Activated gamma-delta T cell treated with anti-CD3 and anti-CD28 coated beads, Interleukin-2, amount 50 U/mL, for 16 hours (primary cell): ENCODE measurements at regions not wholly inside any gene's neighbourhood (a gene's known extent, or its start where the extent isn't known, plus 50 kb on each side); places are given as distances from the start of the nearest gene placed in this dataset.
"Not testable (repeated sequence)": the region's sequence is repeated elsewhere in the genome, so short reads cannot be mapped to it uniquely, and the experiment has no call there.

Source experiments
- DNase-seq: peaks from one replicate; pipeline ENCODE4 v3.0.0-alpha.2; 2020; ENCODE audit warnings: low read depth

DNA sequence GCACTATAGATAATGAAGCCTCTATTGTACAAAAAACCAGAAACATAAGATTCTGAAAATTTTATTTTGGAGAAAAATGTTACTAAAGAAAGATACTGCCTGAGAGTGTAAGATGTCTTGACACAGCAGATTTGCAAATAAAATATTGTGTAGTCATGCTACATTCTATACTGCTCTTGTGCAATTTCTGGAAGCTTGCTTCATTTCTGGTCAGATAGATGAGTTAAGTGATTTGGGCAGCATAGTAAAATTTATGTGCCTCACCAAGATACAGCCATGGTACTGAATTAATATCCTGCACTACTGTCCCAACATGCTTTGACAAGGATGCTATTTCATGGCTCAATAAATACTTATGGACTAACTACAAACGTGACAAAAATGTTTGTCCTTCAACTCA, 55.1 kb upstream of the STARD13 start:
- DNase-seq, result no peak

DNA sequence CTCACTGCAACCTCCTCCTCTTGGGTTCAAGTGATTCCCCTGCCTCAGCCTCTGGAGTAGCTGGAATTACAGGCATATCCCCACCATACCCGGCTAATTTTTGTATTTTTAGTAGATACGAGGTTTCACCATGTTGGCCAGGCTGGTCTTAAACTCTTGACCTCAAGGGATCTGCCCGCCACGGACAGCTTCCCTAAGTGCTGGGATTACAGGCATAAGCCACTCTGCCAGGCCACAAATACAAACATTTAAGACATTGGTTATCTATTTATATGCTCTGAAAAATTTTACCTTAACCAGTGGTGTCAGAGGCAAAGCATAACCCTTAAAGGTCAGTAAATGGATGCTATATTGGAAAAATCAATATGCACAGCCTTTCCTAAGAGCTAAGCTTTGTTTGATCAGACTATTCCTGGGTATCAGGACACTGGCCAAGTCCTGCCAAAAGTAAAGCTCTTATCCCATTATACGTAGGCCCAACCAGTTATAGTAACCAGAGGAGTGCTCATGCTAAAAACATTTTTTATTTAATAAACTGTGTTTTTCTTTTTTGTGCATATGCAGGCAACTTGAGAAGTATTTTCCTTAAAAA, 56.4 kb upstream of the STARD13 start:
- no peak for DNase-seq

DNA sequence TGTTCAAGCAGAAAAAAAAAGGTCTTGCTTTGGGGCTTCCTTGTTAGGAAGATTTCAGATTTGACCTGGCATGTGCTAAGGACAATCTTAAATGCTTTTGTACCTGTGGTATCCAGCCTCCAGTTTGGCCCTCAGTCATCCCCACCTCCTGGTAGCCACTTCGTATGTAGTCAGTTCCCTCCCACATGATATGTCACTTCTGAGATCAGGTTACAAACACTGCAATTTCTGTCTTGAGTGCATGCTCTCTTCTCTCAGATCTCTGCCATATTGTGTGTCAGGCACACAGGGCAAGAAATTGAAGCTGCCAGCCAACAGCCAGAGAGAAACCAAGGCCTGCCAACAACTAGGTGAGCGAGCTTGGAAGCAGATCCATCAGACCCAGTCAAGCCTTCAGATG, 60.3 kb upstream of the STARD13 start:
- no peak for DNase-seq

DNA sequence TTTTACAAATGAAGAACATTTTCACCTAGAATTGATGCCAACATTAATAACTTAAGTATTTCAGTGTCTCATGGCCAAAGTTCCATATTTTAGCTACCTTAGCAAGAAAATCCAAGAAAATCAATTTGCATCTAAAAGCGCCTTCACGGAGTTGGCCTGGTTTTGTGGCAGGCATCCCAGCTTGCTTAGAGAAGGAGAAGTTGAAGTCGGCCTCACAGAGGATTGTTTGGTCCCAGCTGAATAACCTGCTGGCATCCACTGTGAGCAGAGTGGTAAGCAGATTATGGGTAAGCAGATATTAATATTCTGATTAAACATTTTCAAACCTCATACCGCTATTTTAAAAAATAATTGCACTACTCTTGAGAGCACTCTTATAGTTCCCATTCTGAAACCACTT, 62.3 kb upstream of the STARD13 start:
- no peak for DNase-seq

DNA sequence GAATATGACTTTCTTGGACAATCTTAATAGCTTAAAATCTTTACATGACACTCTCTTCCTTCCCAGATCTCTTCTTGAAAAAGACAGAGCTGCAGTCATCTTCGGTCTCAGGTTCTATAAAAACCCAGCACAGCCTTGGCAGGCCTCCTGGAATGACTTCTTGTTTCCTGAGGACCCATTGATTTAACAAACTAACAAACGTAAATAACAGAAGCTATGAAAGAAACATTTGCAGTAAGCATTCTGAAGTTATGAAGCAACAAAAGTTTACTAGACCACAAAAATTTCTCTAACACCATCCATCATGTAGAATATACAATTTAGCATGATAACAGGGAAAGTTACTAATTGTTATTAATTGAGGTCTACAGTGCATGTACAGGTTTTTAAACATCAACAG, 62.8 kb upstream of the STARD13 start:
- no peak for DNase-seq

DNA sequence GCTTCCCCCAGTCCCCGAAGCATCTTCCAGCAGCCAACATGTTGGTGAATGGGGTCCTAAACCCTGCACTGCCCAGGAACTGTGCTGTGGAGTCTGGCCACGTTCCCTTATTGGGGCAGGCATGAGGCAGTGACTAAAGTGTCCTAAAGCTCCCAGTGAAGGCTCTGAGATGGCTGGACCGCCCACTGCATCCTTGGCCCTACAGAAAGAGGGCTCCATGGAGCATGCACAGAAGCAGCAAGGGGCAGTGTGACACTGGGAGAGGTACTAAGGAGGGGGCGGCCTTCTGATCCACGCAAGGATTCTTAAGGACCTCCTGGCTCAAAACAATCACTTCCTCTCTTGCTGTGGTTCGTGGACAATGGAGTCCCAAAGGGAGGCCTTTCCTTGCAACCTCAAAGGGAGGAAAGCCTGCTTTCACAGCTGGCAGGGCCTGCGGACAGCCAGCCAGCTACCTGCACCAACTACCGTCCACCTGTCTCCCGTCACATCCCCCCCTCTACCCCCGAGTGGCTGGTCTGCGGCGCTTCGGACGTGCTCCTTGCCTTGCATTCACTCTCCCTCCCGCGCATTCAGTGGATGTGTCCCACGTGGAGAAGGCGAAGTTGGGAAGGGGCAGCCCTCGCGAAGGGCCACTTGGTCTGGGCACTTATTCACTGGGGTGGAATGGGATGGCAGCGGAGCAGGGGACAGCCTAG, 63.9 kb upstream of the STARD13 start:
- DNase-seq, result no peak

DNA sequence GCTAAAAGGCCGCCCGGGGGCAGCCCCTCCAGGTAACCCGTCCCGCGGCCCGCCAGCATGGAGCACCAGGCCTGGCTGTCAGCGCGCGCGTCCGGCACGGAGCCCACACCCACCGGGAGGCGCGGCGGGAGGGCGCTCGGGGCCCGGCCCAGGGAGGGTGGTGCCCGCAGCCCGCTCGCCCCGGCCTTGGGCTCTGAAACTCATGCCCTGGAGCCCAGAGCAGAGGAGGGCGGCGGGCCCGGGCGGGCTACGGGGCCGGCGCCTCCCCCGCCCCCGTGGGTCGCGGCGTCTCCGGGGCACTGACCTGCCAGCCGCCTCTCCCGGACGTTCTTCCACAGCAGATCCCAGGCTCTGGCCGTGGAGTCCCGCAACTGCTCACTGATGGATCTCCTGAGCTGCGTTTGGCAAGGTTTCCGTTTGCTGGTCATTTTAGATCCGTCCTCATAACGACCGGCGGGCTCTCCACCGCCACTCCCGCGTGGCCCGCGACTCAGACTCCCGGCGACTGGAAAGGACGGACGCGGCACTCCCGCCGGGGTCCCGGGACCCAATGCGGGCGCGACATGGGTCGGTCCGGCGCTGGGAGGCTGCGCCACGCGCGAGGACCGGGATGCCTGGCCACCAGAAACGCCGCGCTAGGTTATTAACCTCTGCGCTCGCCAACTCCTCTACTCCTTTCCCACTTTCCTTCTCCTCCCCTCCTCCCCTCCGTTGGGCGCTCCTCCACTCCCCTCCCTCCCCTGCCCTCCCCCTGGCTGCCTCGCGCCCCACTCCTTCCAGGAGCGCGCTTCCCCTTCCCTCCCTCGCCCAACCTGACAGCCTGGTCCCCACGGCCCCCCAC, 64.7 kb upstream of the STARD13 start:
- no peak for DNase-seq

DNA sequence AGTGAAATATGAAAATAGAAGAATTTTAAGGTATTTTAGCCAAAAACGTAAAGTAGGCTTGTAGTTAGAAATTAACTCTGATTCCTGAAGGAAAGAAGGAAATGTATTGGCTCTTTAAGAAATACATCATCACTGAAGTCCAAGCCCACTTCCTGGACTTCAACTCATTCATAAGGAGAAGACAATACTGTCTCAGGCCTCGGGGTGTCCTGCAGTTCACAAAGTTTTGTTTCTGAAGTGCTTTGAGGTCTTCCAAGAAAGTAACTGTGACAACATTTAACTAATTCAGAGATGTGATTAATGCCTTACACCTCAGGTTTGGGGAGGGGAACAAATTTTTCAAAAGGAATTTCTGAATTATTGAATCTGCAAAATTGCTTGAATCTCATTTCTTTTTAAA, 65.8 kb upstream of the STARD13 start:
- no peak for DNase-seq

DNA sequence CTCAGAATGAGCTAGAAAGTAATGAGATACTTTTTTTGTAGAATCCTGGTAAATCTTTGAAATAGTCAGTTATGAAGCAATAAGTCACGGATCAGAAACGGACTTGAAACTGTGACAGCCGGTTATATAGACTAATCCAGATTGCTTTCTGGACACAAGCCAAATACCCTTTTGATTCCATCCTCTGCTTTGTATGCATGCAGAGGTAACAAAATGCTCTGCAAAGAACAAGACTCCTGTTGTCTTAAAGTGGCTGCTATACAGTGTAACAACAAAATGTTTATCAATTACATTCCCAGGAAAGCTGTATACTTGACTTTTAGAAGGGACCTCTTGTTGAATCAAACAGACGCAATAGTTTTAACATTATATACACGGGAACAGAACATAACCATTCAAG, 66.5 kb upstream of the STARD13 start:
- DNase-seq, result no peak

DNA sequence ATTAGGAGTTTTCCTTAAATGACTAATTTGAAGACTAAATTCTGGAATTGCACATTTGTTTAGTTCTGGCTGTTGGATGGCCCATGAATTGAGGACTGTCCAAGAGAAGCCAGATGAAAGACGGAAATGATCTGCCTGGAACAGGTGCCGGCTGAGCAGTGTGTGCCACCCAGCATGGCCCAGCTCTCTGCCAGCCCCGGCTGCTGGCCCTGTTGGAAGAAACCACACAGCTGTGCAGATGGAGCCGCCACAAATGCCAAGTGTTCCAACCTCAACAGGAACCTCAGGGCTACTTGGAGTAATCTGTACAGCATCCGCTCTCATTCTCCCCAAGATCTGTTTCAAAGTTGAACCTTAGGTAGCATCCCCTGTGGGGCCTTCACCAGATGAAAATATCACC, 67.0 kb upstream of the STARD13 start:
- DNase-seq, result no peak

DNA sequence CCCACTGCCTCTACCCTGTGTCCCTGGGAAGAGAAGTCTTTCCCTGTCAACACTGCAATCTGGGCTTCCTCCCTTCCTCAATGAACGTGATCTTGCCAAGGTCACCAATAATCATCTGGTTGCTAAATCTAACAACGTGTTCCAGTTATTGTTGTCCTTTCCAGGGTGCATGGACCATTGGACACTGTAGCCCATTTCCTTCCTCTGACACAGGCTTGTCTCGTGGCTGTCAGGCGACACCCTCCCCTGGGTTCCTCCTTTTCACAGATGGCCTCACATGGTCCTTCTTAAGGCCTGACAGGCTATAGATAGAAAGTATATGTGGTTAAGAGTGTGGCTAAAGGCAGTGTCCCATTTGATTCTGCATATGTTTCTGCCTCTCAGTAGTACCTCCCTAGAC, 67.7 kb upstream of the STARD13 start:
- DNase-seq, result no peak

DNA sequence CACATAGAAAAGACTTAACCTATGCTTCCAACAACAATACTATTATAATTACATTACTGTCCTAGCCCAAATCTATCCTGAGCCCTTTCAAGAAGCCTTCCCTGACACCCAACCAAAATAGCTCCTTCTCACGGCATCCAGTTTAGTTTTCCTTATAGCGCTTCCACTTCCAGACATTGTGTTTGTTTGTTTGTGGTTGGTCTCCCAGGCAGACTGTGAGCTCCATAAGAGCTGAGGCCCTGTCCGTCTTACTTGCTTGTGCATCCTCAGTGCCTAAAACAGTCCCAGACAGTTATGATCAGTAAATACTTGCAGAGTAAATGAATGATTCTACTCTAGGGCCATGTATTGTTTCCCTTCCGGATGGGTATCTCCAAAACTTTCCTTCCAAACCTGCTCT, 68.1 kb upstream of the STARD13 start:
- DNase-seq, result no peak

DNA sequence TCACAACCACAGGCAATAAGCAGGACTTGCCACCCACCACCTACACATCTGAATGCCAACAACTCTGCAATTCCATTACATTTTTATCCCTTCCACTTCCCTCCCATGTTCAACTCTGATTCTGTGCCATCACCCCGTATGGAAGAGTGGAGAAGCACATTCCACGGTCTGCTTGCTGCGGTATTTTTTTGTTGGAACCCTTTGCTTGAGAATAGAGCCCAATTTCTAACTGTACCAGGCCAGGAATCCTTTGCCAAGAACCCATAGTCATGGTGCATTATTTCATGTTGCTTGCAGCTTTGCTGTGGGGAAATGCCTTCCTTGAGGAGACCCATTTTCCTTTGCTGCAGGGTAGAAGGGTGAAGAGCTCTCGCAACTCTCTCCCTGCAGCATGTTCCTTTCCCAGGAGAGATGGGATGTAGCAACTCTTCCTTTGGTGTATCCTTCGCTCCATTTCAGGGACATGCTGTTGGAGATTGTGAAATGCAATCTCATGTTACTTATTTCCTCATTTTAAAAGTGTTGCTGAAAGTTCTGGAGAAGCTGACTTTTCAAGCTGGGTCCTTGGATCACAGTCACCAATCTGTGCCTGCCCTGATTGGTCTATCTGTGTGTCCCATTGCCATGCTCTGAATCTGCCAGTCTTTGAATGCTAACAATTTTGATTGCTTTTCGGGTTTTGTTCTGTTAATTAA, 69.8 kb upstream of the STARD13 start:
- no peak for DNase-seq

DNA sequence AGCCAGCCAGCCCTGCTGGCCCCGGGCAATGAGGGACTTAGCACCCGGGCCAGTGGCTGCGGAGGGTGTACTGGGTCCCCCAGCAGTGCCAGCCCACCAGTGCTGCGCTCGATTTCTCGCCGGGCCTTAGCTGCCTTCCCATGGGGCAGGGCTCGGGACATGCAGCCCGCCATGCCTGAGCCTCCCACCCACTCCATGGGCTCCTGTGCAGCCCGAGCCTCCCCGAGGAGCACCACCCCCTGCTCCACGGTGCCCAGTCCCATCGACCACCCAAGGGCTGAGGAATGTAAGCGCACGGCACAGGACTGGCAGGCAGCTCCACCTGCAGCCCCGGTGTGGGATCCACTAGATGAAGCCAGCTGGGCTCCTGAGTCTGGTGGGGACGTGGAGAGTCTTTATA, 72.5 kb upstream of the STARD13 start:
- not testable (repeated sequence) for DNase-seq

DNA sequence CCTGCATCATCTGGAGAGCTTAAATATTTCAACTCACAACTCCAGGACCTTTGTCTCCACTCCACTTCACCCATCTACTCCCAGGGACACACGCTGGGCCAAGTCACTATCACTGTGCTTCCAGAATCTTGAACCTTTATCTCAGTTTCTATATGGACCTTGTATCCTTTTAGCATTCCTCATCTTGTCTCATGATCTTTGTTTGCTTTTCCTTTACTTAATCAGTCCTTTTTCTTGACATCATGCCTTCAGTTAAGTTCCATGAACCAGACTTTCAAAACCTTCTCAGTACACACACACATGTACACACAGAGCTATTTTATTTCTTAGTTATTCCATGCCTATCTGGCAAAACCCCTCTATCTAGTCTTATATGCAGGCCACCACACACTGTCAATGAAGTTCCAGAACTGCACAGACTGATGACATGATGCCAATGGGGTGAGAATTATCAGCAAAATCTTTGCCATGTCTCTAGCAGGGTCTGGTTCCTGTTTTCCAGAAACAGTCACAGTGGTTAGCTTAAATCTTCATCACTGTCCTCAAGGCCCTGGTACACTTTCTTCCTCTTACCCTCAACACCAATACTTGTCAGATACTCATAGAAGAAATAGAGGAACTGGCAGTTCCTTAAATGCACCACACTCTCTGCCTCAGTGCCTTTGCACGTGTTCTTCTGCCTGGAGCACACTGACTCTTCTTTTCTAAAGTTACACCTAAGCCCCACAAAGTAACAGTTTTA, 77.6 kb upstream of the STARD13 start:
- no peak for DNase-seq

DNA sequence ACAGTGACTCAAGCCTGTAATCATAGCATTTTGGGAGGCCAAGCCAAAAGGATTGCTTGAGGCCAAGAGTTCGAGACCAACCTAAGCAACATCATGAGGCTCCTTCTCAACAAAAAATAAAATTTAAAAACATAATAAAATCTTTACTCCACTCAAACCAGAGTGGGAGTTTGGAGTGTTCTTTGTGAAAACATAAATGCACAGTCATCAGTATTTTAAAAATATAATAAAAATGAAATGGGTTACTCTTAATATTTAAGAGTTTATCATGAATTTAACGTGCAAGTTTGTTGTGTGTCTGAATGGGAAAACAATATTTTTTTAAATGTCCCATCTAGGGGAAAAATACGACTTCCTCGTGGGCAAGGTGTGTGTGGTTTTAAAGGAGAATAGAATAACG, 78.6 kb upstream of the STARD13 start:
- no peak for DNase-seq

DNA sequence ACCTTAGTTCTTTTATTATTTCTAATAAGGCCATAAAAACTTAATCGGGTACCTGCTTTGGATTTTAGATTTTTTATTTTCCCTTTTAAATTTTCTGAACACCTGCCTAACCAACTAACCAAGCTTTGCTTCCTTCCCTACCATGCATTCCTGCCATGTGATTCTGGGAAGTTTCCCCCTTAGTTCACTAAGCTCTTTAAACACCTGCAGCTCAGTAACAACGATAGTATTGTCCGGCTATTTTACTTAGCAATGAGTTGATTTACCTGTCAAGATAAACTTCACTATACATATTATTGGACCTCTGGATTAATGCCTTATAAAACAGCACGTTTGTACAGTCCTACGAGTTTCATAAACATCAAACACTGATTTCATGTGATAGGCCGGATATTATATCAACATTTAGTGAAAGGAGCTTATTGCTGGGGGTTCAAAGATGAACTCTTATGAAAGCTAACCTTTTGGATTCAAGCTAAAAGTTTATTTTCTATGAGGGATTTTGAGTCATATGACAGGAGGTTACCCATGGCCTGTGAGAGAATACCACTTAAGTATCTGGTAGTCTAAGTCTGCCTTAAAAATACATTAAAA, 81.0 kb upstream of the STARD13 start:
- DNase-seq, result no peak

DNA sequence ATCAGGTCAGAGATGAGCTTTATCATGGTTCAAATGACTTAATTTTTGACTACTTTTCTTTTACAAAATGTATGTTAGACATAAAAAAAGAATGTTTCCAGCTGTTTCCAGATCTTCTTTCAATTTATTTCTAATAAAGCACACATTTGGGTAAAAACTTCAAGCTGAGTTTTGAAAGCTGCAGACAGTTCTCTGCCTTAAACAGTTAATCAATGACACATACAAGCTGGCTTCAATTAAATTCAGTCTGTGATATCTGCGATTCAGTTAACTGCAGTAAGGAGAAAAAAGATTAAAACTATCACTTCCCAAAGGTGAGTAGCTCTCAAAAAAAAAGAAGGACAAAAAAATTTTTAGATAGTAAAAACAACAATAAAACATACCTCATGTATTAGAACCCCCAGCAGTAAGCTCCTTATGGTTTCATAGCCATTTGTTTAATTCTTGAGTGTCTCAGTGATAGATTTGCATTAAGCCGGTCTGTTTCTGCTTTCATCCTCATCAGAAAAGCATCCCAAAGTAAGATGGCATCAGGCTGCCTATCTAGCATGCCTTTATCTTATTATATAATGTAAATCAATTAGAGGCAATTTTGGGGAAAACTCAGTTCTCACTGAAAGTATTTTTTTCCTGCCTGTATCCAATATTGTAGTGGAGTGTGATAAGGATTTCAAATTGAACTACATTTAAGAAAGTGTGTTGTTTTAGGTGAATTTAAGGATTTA, 81.8 kb upstream of the STARD13 start:
- no peak for DNase-seq

DNA sequence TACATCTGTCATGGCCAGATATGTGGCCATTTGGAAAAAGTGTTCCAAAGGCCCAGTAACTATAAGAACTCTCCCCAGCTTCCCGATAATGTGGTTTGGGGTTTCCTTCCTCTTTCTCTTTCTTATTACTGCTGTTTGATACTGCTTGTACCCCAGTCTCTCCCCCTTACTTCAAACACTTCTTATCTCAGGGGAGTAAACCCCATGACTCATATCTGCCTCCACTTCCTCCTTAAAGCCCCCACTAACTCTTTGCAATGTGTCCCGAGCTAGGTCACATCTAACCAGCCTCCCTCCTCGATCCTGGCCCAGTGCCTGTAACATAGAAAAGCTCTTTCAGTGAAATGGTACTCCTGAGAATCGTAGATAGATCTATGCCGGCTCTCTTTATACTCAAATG, 82.4 kb upstream of the STARD13 start:
- no peak for DNase-seq

DNA sequence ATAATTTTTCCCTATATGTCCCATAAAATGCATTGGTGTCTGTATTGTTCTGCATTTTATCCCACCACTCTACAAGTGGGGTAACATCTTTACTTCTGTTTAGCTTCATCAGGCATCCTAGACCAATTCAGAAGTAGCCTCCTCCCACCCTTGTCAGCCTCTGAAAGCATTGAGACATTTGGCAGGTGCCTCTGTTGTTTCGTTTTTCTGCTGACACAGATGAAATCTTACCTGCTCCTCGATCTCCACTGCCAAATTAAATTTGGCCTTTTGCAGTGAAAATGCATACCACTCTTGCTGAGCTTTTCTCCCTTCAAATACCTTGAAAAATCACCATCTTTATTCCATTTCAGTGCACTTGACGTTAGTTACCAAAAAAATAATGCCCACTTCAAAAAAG, 83.5 kb upstream of the STARD13 start:
- no peak for DNase-seq
